ENCODE measurements at regions not wholly inside any gene's neighbourhood (a gene's known extent, or its start where the extent isn't known, plus 50 kb on each side); places are given as distances from the start of the nearest gene placed in this dataset.
"Not testable (repeated sequence)": the region's sequence is repeated elsewhere in the genome, so short reads cannot be mapped to it uniquely, and the experiment has no call there.

DNA sequence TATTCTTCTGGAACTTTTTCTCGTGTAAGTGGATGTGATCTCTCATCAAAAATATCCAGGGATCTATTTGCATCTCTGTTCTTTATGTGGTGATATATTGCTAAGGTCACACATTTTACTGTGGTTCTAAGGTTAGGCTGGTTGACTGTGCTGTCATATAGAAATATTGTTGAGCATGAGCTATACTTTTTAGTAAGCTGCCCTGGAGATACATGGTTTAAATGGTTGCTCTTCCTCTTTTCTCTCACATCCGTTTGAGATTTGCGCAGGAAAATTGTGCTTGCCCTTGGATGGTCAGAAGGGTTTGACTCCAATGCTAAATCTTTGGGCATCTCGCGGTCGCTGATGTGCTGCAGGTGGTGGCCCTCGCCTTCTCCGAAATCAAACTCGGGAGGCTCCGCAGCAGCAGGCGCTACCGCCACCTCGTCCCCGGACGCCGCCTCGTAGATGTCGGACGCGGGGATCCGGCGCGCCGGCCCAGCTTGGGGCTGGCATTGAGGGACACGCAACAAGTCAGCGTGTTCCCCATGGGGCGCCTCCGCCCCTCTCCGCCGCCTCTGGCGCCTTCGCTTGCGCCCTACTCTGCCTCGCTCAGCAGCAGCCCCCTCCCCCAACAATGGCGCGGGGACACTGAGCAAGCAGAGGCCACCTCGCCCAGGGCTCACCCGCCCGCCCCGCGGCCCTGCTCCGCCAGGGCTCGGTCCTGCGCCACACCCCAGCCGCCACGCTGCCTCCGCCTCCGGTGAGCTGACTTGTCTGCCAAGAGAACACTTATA lies 154.5 kb downstream of the MSN start (continued):
- TF ChIP-seq, protein P1, sequence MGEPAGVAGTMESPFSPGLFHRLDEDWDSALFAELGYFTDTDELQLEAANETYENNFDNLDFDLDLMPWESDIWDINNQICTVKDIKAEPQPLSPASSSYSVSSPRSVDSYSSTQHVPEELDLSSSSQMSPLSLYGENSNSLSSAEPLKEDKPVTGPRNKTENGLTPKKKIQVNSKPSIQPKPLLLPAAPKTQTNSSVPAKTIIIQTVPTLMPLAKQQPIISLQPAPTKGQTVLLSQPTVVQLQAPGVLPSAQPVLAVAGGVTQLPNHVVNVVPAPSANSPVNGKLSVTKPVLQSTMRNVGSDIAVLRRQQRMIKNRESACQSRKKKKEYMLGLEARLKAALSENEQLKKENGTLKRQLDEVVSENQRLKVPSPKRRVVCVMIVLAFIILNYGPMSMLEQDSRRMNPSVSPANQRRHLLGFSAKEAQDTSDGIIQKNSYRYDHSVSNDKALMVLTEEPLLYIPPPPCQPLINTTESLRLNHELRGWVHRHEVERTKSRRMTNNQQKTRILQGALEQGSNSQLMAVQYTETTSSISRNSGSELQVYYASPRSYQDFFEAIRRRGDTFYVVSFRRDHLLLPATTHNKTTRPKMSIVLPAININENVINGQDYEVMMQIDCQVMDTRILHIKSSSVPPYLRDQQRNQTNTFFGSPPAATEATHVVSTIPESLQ (CRISPR knock-in tag; conservative IDR thresholded peaks at IDR 0.05): no peak
- TF ChIP-seq CC2D1A (CRISPR knock-in tag; IDR thresholded peaks at IDR 0.05): no peak

DNA sequence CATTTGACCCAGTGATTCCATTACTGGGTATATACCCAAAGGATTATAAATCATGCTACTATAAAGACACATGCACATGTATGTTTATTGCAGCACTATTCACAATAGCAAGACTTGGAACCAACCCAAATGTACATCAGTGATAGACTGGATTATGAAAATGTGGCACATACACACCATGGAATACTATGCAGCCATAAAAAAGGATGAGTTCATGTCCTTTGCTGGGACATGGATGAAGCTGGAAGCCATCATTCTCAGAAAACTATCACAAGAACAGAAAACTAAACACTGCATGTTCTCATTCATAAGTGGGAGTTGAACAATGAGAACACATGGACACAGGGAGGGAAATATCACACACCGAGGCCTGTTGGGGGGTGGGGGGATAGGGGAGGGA lies 152.5 kb downstream of the MSN start:
- H3K9me3 ChIP-seq (ENCODE audit: low read length); H3K9ac ChIP-seq (ENCODE audit: insufficient read depth, low read depth, low read length); FAIRE-seq: not testable (repeated sequence)

DNA sequence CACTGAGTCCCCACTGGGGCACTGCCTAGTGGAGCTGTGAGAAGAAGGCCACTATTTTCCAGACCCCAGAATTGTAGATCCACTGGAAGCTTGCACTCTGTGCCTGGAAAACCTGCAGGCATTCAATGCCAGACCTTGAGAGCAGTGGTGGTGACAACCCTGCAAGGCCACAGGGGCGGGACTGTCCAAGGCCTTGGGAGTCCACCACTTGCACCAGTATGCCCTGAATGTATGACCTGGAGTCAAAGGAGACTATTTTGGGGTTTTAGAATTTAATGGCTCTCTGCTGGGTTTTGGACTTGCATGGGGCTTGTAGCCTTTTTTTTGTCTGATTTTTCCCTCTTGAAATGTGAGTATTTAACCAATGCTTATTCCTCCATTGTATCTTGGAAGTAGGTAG lies 145.8 kb downstream of the MSN start:
- WGBS (ENCODE audit: low lambda C conversion rate): no CpG with 5 or more reads among the region's 1 CpG
- DNase-seq (ENCODE audit: low spot score): no peak
- in situ Hi-C loops (cut with HindIII; ENCODE audit: extremely low pct_ligation_motif_present, low pct_unique_long_range_greater_than_20kb) (no loop called here), intact Hi-C loops (cut with micrococcal nuclease; ENCODE audit: unreplicated experiment) (no loop called here)
- no peaks in the 10 kb centered on the region for H3K36me3 ChIP-seq (replicated peaks in 1 of 2; ENCODE audit: control insufficient read depth in 1 of 2, insufficient read depth in 2 of 2, low read length in 2 of 2)
- no peak overlapping the region for H3K4me2 ChIP-seq (ENCODE audit: low read depth, low read length)
- no peaks in the 10 kb centered on the region for H3K9me3 ChIP-seq (ENCODE audit: low read length)
- H4K20me1 ChIP-seq (ENCODE audit: insufficient read depth, low read length): no peaks in the 10 kb centered on the region
- H3K79me2 ChIP-seq (ENCODE audit: insufficient read depth, low read length): no peaks in the 10 kb centered on the region
- ATAC-seq: no peak
- H3K9ac ChIP-seq (ENCODE audit: insufficient read depth, low read depth, low read length): no peak overlapping the region
- CTCF ChIA-PET (ENCODE audit: low intra/inter-chr PET ratio, low total read pairs): no interaction called here
- H3K4me3 ChIP-seq (replicated peaks in 1 of 3; ENCODE audit: insufficient read depth in 1 of 3, low read depth in 2 of 3, low read length in 3 of 3): no peak overlapping the region
- H3K27ac ChIP-seq (ENCODE audit: extremely low read length, insufficient read depth, low read length): no peak overlapping the region
- no peaks in the 10 kb centered on the region for H3K4me1 ChIP-seq (ENCODE audit: insufficient read depth, low read length)
- no peak overlapping the region for H2AFZ ChIP-seq (ENCODE audit: low read length)
- no peaks in the 10 kb centered on the region for H3K27me3 ChIP-seq (ENCODE audit: control insufficient read depth in 1 of 2, insufficient read depth in 2 of 2, low read length in 2 of 2)
- no TSS peak for BruUV-seq (replicated peaks)
- POLR2A ChIA-PET: no interaction called here
- no peak for FAIRE-seq
- no peak for TF ChIP-seq ZMYM2 (CRISPR knock-in tag; IDR thresholded peaks at IDR 0.05)
- no peak for TF ChIP-seq HMG20B (CRISPR knock-in tag; conservative IDR thresholded peaks at IDR 0.05)
- no peak for TF ChIP-seq EP300 (IDR thresholded peaks at IDR 0.05; ENCODE audit: low read depth in 2 of 2, low read length in 2 of 2)
- no peak for TF ChIP-seq EP300 (CRISPR knock-in tag; IDR thresholded peaks at IDR 0.05; ENCODE audit: borderline replicate concordance)
- no peak for TF ChIP-seq ZNF329 (CRISPR knock-in tag; IDR thresholded peaks at IDR 0.05; ENCODE audit: low read depth)
- no peak for TF ChIP-seq NCOA5 (CRISPR knock-in tag; IDR thresholded peaks at IDR 0.05)
- no peak for TF ChIP-seq ZNF343 (CRISPR knock-in tag; IDR thresholded peaks at IDR 0.05)
- no peak for TF ChIP-seq MAZ (IDR thresholded peaks at IDR 0.05; ENCODE audit: borderline replicate concordance, low read depth, low read length)
- TF ChIP-seq MAZ (CRISPR knock-in tag; IDR thresholded peaks at IDR 0.05; ENCODE audit: low read depth): no peak
- TF ChIP-seq, protein P2, sequence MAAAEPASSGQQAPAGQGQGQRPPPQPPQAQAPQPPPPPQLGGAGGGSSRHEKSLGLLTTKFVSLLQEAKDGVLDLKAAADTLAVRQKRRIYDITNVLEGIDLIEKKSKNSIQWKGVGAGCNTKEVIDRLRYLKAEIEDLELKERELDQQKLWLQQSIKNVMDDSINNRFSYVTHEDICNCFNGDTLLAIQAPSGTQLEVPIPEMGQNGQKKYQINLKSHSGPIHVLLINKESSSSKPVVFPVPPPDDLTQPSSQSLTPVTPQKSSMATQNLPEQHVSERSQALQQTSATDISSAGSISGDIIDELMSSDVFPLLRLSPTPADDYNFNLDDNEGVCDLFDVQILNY (CRISPR knock-in tag; conservative IDR thresholded peaks at IDR 0.05): no peak
- no peak for TF ChIP-seq RELA (CRISPR knock-in tag; IDR thresholded peaks at IDR 0.05)
- TF ChIP-seq SP4 (CRISPR knock-in tag; IDR thresholded peaks at IDR 0.05): no peak
- no peak for TF ChIP-seq TBX3 (IDR thresholded peaks at IDR 0.05; ENCODE audit: borderline replicate concordance)
- TF ChIP-seq GATAD2A (CRISPR knock-in tag; IDR thresholded peaks at IDR 0.05): no peak

More for the DNA sequence above, 152.5 kb downstream of the MSN start:
- 63% methylated on average over 1 of the region's 1 CpG for WGBS (ENCODE audit: low lambda C conversion rate)
- in situ Hi-C loops (cut with HindIII; ENCODE audit: extremely low pct_ligation_motif_present, low pct_unique_long_range_greater_than_20kb); H3K27me3 ChIP-seq (ENCODE audit: control insufficient read depth in 1 of 2, insufficient read depth in 2 of 2, low read length in 2 of 2); H3K79me2 ChIP-seq (ENCODE audit: insufficient read depth, low read length); POLR2A ChIA-PET; CTCF ChIA-PET (ENCODE audit: low intra/inter-chr PET ratio, low total read pairs); H3K27ac ChIP-seq (ENCODE audit: extremely low read length, insufficient read depth, low read length); BruUV-seq (replicated peaks); H4K20me1 ChIP-seq (ENCODE audit: insufficient read depth, low read length); H3K4me1 ChIP-seq (ENCODE audit: insufficient read depth, low read length); H3K36me3 ChIP-seq (replicated peaks in 1 of 2; ENCODE audit: control insufficient read depth in 1 of 2, insufficient read depth in 2 of 2, low read length in 2 of 2); DNase-seq (ENCODE audit: low spot score); H3K4me2 ChIP-seq (ENCODE audit: low read depth, low read length); ATAC-seq; H3K4me3 ChIP-seq (replicated peaks in 1 of 3; ENCODE audit: insufficient read depth in 1 of 3, low read depth in 2 of 3, low read length in 3 of 3); H2AFZ ChIP-seq (ENCODE audit: low read length); intact Hi-C loops (cut with micrococcal nuclease; ENCODE audit: unreplicated experiment): not testable (repeated sequence)

Measured in HepG2 (cell line).